DMS 273 treated with DMSO at 0.1 percent for 48 hours (cell line): ENCODE measurements at regions not wholly inside any gene's neighbourhood (a gene's known extent, or its start where the extent isn't known, plus 50 kb on each side); places are given as distances from the start of the nearest gene placed in this dataset.
"Not testable (repeated sequence)": the region's sequence is repeated elsewhere in the genome, so short reads cannot be mapped to it uniquely, and the experiment has no call there.

Experiments used
- DNase-seq: peaks from one replicate; lab custom pipeline; 2025; lab: John Stamatoyannopoulos, UW

DNA sequence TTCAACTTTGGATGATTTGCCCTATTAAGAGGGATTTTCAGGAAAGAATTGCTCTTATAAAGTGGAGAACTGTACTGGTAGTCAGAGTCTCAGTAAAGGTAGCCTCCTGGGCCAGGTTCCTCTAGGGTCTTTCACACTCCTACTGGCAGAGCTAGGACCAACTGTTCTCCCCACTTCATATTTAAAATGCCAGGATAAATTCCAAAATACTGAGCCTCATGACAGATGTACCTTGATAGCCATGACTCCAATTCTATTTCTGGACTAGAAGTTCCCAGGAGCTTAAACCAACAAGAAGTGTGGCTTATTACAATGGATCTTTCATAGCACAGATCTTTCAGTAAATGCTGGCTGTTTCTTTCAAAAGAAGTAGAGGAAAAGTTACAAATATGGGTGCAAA is 126.5 kb downstream of the C12orf75 start:
- DNase-seq = no peak

DNA sequence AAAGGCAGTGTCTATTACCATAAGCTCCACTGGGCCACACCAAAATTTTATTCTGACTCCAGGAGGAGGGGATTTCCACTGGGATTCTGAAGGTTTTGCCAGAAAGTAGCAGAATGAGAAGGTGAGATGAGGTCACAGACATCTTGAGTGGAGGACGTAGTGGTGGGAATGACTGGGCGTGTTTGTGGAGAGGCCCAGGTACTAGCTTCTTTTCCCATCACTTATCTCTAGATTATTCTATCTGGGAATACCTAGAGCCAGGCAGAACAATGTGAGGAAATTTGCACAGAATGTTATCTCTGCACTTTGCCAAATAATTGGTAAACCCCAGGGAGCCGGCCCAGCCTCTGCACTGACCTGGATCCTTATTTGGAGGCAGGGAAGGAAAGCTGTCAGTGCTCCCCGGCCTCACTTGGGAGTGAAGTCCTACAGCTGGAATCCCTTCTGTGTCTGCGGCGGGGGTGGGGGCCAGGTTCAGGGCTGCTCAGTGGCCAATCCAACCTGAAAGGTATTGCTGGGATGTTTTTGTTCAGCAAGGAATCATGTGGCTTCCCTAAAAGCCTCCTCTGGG is 129.4 kb downstream of the C12orf75 start:
- no peak for DNase-seq

GRCh38 chr12:105461271-105461943 is 130.9 kb downstream of the C12orf75 start:
- no peak for DNase-seq

GRCh38 chr12:105461944-105462762 is 131.7 kb downstream of the C12orf75 start:
- no peak for DNase-seq

GRCh38 chr12:105462831-105463230 is 132.3 kb downstream of the C12orf75 start:
- no peak for DNase-seq

DNA sequence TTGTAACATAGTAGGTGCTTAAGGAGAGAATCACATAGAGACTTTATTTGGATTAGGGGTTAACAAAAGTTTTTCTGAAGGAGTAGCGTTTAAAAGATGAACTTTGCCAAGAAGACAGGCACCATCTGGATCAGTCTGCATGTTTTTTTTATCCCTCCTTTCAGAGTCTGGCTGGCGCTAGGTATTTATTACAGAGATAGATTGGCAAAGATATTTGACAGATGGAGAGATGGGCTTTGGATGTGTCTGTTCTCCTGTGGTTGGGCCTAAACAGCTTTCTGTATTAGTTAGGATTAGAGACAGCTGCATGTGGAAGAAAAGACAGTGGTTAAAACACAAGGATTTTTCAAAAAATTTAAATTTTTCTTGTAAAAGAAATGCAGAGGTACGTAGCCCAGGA is 133.9 kb downstream of the C12orf75 start:
- peak; percentile 31 for DNase-seq

GRCh38 chr12:105466231-105466900 is 135.9 kb downstream of the C12orf75 start:
- DNase-seq = no peak

GRCh38 chr12:105466901-105467598 is 136.6 kb downstream of the C12orf75 start:
- DNase-seq = no peak

DNA sequence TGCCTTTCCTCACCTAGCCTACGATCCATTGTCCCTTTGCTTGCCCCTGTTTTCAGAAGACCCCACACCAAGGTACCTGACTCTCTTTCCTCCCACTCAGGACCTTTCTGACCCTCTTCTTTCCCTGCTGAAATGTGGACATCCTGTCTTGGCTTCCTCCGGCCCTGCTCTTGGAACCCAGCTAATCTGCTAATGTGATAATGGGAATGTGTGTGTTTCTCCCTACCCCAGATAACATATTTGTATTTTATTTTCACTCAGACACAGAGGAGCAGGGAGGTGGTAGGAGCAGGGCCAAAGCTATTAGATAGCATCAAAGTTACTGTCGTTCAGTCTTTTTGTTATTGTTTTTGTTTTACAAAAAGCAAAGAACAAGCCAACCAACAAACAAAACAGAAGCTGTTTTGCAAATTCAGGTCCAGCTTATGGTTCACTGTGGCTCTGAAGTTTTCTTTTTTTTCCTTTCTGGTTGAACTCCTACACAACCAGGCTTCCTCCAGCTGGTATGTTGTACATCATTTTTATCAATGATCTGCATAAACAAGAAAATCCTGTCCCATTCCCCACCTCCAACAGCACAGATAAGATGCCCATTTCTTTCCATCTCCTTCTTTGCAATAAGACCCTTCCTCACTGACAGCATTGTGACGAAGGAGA is 137.3 kb downstream of the C12orf75 start:
- DNase-seq = no peak

DNA sequence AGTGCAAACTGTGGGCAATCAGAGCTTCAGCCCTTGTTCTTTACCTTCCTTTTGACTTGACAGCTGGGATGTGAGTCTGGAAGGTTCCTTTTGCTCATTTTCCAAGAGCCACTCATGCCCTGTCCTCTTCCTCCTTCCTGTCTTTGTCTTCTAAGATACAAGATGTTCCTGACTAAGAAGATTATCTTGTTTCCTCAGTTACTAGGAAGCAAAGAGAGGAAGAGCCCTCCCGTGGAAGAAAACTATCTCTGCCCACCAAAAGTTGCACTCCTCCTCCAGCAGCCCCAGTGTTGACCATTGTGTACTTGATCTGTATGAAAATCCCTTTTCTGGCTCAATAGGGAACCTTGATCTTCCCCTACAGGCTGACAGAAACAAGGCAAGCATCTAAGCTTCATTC is 138.0 kb downstream of the C12orf75 start:
- no peak for DNase-seq

- DNase-seq = no peak
Observed at GRCh38 chr12:105469211-105469610, 138.7 kb downstream of the C12orf75 start.

DNA sequence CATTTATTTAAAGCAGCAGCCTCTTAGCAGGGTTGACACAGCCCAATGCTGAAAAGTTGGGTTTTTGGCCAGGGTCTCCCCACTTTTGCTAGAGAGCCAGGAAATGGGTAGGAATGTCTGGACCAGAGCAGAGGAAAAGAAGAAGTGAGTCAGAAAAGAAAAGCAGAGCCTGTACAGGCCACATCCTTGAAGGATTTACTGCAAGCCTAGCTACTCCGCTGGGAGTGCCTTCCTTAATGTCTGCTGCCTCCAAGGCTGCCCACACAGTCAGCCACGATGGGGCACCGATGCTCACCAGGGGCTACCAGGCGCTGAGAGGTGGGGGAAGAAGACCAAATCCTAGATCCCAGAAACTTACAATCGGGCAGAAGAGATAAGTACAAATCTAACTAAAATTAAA is 139.2 kb downstream of the C12orf75 start:
- DNase-seq = no peak

DNA sequence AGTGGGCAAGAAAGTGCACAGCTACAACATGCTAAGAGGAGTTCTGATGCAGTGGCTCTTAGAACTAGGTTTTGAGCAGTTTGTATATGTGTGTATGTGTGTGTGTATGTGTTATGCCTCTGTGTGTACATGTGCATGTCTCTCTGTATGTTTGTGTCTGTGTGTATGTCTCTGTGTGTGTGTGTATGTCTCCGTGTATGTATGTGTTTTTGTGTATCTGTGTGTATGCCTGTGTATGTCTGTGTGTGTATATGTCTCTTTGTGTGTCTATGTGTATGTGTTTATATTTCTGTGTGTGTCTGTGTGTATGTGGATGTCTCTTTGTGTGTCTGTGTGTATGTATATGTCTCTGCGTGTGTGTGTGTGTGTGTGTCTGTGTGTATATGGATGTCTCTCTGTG is 139.6 kb downstream of the C12orf75 start:
- DNase-seq = no peak

- DNase-seq = no peak
Observed at GRCh38 chr12:105470601-105471000, 140.1 kb downstream of the C12orf75 start.

GRCh38 chr12:105474672-105475071 is 144.2 kb downstream of the C12orf75 start:
- DNase-seq = no peak

DNA sequence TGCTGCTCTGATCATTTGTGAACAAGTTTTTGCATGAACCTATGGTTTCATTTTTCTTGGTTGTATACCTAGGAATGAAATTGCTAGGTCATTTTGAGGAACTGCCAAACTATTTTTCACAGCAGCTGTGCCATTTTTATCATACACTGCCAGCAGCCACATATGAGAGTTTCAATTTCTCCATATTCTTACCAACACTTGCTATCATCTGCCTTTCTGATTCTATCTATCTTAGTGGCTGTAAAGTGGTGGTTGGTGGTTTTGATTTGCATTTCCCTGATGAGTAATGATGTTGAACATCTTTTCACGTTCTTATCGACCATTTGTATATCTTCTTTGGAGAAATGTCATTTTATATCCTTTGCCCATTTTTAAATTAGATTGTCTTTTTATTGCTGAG is 146.1 kb downstream of the C12orf75 start:
- no peak for DNase-seq

DNA sequence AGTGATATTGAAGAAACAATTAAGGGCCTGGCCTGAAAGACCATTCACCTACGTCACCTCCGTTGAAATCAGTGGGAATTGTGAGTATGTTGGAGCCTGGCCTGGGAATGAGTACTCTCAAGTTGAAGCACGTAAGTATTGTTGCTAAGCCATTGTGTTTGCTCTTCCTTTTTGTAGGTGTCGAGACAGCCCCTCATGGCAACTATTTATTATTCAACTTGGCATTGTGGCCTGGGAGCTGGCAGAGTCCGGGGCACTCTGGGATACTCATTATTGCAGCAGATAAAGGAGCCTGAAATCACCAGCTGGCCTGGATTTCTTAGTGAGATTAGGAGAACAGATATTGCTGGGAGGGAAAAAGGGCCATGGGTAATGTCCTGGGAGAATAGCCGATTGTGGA is 147.4 kb downstream of the C12orf75 start:
- no peak for DNase-seq

DNA sequence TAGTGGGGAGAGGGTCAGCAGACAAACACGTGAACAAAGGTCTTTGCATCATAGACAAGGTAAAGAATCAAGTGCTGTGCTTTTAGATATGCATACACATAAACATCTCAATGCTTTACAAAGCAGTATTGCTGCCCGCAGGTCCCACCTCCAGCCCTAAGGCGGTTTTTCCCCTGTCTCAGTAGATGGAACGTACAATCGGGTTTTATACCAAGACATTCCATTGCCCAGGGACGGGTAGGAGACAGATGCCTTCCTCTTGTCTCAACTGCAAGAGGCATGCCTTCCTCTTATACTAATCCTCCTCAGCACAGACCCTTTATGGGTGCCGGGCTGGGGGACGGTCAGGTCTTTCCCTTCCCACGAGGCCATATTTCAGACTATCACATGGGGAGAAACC is 148.3 kb downstream of the C12orf75 start:
- DNase-seq = not testable (repeated sequence)

- no peak for DNase-seq
Observed at GRCh38 chr12:105479710-105480109, 149.2 kb downstream of the C12orf75 start.

GRCh38 chr12:105480162-105480561 is 149.7 kb downstream of the C12orf75 start:
- DNase-seq = no peak
